HL-60 (cell line): ENCODE measurements at regions not wholly inside any gene's neighbourhood (a gene's known extent, or its start where the extent isn't known, plus 50 kb on each side); places are given as distances from the start of the nearest gene placed in this dataset.

Experiments
- GABPA ChIP-seq: IDR thresholded peaks from 2 replicates; pipeline ENCODE4 v1.6.1; 2012; ENCODE audit warnings: low read depth
- POLR2AphosphoS5 ChIP-seq: IDR thresholded peaks from 2 replicates; pipeline ENCODE4 v1.6.1; 2012; ENCODE audit warnings: low read depth
- SPI1 ChIP-seq: IDR thresholded peaks from 2 replicates; pipeline ENCODE4 v1.6.1; 2012; ENCODE audit warnings: low read depth, mild to moderate bottlenecking, borderline replicate concordance
- TF ChIP-seq, protein P1 (sequence below): IDR thresholded peaks from one replicate; pipeline ENCODE4 v1.5.1; 2011; ENCODE audit warnings: low read length, control low read depth, inconsistent platforms; ENCODE audit not compliant: insufficient read depth
- TF ChIP-seq, protein P2 (sequence below): IDR thresholded peaks from 2 replicates; pipeline ENCODE4 v1.6.1; 2012; ENCODE audit warnings: low read depth; ENCODE audit not compliant: insufficient replicate concordance

DNA sequence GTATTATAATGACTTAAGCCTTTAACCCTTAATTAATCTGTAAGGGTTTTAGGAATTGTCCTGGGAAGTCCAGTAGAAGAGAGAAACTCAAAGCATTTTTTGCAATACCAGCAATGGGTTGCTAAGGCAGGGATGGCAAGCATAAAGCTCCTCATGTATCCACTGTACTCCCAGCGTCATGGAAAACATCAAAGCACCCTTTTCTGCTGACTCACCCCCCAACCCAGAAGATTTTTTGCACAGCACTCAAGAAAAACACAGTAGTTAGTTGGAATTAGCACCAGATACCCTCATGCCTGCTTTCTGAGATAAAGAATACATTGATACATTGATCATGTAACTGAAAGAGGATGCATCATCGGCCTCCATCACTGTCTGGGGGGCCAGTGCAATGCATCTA is 199.1 kb upstream of the CNOT2 start:
- TF ChIP-seq, protein P1, sequence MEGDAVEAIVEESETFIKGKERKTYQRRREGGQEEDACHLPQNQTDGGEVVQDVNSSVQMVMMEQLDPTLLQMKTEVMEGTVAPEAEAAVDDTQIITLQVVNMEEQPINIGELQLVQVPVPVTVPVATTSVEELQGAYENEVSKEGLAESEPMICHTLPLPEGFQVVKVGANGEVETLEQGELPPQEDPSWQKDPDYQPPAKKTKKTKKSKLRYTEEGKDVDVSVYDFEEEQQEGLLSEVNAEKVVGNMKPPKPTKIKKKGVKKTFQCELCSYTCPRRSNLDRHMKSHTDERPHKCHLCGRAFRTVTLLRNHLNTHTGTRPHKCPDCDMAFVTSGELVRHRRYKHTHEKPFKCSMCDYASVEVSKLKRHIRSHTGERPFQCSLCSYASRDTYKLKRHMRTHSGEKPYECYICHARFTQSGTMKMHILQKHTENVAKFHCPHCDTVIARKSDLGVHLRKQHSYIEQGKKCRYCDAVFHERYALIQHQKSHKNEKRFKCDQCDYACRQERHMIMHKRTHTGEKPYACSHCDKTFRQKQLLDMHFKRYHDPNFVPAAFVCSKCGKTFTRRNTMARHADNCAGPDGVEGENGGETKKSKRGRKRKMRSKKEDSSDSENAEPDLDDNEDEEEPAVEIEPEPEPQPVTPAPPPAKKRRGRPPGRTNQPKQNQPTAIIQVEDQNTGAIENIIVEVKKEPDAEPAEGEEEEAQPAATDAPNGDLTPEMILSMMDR: no peak
- TF ChIP-seq, protein P2, sequence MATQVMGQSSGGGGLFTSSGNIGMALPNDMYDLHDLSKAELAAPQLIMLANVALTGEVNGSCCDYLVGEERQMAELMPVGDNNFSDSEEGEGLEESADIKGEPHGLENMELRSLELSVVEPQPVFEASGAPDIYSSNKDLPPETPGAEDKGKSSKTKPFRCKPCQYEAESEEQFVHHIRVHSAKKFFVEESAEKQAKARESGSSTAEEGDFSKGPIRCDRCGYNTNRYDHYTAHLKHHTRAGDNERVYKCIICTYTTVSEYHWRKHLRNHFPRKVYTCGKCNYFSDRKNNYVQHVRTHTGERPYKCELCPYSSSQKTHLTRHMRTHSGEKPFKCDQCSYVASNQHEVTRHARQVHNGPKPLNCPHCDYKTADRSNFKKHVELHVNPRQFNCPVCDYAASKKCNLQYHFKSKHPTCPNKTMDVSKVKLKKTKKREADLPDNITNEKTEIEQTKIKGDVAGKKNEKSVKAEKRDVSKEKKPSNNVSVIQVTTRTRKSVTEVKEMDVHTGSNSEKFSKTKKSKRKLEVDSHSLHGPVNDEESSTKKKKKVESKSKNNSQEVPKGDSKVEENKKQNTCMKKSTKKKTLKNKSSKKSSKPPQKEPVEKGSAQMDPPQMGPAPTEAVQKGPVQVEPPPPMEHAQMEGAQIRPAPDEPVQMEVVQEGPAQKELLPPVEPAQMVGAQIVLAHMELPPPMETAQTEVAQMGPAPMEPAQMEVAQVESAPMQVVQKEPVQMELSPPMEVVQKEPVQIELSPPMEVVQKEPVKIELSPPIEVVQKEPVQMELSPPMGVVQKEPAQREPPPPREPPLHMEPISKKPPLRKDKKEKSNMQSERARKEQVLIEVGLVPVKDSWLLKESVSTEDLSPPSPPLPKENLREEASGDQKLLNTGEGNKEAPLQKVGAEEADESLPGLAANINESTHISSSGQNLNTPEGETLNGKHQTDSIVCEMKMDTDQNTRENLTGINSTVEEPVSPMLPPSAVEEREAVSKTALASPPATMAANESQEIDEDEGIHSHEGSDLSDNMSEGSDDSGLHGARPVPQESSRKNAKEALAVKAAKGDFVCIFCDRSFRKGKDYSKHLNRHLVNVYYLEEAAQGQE: no peak
- TF ChIP-seq POLR2AphosphoS5 (no peak), SPI1 (no peak), GABPA (no peak)
